K562 (cell line): ENCODE measurements at regions not wholly inside any gene's neighbourhood (a gene's known extent, or its start where the extent isn't known, plus 50 kb on each side); places are given as distances from the start of the nearest gene placed in this dataset.

Experiments
- ATAC-seq: fragments of 200-7000 bp; cut with Tn5 transposase; 3 replicates; pipeline ENCODE4 v1.9.1; 2020; ENCODE audit warnings: moderate library complexity
- BruUV-seq: library from RNA; stranded (reverse); fragments of 400-500 nt; replicated peaks from 2 replicates; lab custom pipeline; 2021; lab: Mats Ljungman, UMichigan
- CTCF ChIA-PET: fragments of 300-600 bp; formaldehyde crosslinking; extraction: SDS; loops from one replicate; lab custom pipeline; 2021; ENCODE audit warnings: low intra/inter-chr PET ratio; lab: Yijun Ruan, JAX
- POLR2A ChIA-PET: fragments of 300-600, 350-650 bp; sonication (Branson Sonifier 250); formaldehyde crosslinking; extraction: SDS; loops from one replicate; lab custom pipeline; 2021; ENCODE audit warnings: antibody characterized with exemption, inconsistent platforms; lab: Yijun Ruan, JAX
- DNase-seq, 4 experiments: peaks; one replicate each; pipeline versions ENCODE4 v3.0.0 to v3.0.0-alpha.2; 2011 to 2018; ENCODE audit warnings: low spot score in 3 of 4, mixed read lengths in 3 of 4; ENCODE audit errors: extremely low read depth in 1 of 4
- FAIRE-seq: peaks from 2 replicates; lab custom pipeline; 2011; peaks lifted over from hg19 to GRCh38; lab: Jason Lieb, UNC
- H2AFZ ChIP-seq: 2 replicates; pipeline ENCODE4 v1.6.0; 2011; ENCODE audit warnings: low read depth, low read length, control low read depth, inconsistent platforms
- H3K27ac ChIP-seq: fragments of 200-600 bp; 3 replicates; pipeline ENCODE4 v1.8.0; 2011; ENCODE audit warnings: low read depth, mild to moderate bottlenecking, control low read depth, inconsistent platforms, low read length, moderate library complexity, mixed read lengths; ENCODE audit errors: extremely low read depth
- H3K27me3 ChIP-seq, 2 experiments: fragments of 300-600 bp in 1 of 2; 2 replicates in 1 of 2; 3 replicates in 1 of 2; pipeline versions ENCODE4 v1.6.0 to v1.8.0; 2011; ENCODE audit warnings: inconsistent platforms in 2 of 2, low read length in 2 of 2, mild to moderate bottlenecking in 1 of 2, mixed read lengths in 1 of 2, moderate library complexity in 1 of 2; ENCODE audit not compliant: control insufficient read depth in 2 of 2, insufficient read depth in 2 of 2
- H3K36me3 ChIP-seq: fragments of 300-600 bp; 3 replicates; pipeline ENCODE4 v1.8.0; 2011; ENCODE audit warnings: mild to moderate bottlenecking, low read length, inconsistent platforms; ENCODE audit not compliant: control insufficient read depth, insufficient read depth
- H3K4me1 ChIP-seq, 2 experiments: fragments of 200-600 bp in 1 of 2; replicated peaks in 1 of 2; 2 replicates in 1 of 2; 3 replicates in 1 of 2; pipeline versions ENCODE4 v1.5.1 to v1.8.0; 2011; ENCODE audit warnings: inconsistent platforms in 2 of 2, low read length in 2 of 2, mild to moderate bottlenecking in 1 of 2, mixed read lengths in 1 of 2, moderate library complexity in 1 of 2; ENCODE audit not compliant: control insufficient read depth in 2 of 2, insufficient read depth in 2 of 2
- H3K4me2 ChIP-seq: 2 replicates; pipeline ENCODE4 v1.6.1; 2011; ENCODE audit warnings: low read length, control low read depth, inconsistent platforms, mixed read lengths; ENCODE audit not compliant: insufficient read depth
- H3K4me3 ChIP-seq: fragments of 200-600 bp; sonication (generic), shearing (Covaris generic); 2 replicates; pipeline ENCODE4 v1.5.1; 2016; ENCODE audit warnings: control low read depth, inconsistent platforms
- H3K79me2 ChIP-seq: fragments of 200-600 bp; 3 replicates; pipeline ENCODE4 v1.8.0; 2011; ENCODE audit warnings: low read length, inconsistent platforms; ENCODE audit not compliant: control insufficient read depth, insufficient read depth
- H3K9ac ChIP-seq, 2 experiments: 2 replicates each; pipeline versions ENCODE4 v1.6.0 to v1.6.1; 2011; ENCODE audit warnings: low read depth in 2 of 2, low read length in 2 of 2, control low read depth in 1 of 2, inconsistent platforms in 1 of 2, mild to moderate bottlenecking in 1 of 2, mixed read lengths in 1 of 2; ENCODE audit not compliant: insufficient read depth in 1 of 2
- H3K9me1 ChIP-seq: one replicate; pipeline ENCODE4 v1.6.0; 2011; ENCODE audit warnings: inconsistent platforms, mild to moderate bottlenecking, low read length, moderate library complexity; ENCODE audit not compliant: control insufficient read depth, insufficient read depth
- H3K9me3 ChIP-seq: replicated peaks from 2 replicates; pipeline ENCODE4 v1.5.1; 2011; ENCODE audit warnings: low read depth, low read length, inconsistent platforms; ENCODE audit not compliant: control insufficient read depth, insufficient read depth
- H4K20me1 ChIP-seq: replicated peaks from 2 replicates; pipeline ENCODE4 v1.6.1; 2011; ENCODE audit warnings: low read length, inconsistent platforms, mixed read lengths; ENCODE audit not compliant: control insufficient read depth, insufficient read depth
- BRCA1 ChIP-seq, 2 experiments: fragments of 450-650 bp in 1 of 2; sonication (generic) in 1 of 2; formaldehyde crosslinking in 1 of 2; IDR thresholded peaks; 2 replicates each; pipeline versions ENCODE4 v1.5.0 to v1.6.1; 2017 to 2020; ENCODE audit warnings: mild to moderate bottlenecking in 1 of 2, missing genetic modification reagents in 1 of 2
- CBX2 ChIP-seq: fragments of 200-600 bp; sonication (generic); IDR thresholded peaks from one replicate; pipeline ENCODE4 v1.6.1; 2012; ENCODE audit warnings: mild to moderate bottlenecking, low read length, inconsistent platforms; ENCODE audit not compliant: insufficient read depth, poor library complexity, severe bottlenecking
- ELF2 ChIP-seq: fragments of 250-450 bp; sonication (Bioruptor Pico); IDR thresholded peaks from 2 replicates; pipeline ENCODE4 v1.5.0; 2021; ENCODE audit warnings: mild to moderate bottlenecking
- HDAC1 ChIP-seq, 2 experiments: fragments of 450-650 bp; IDR thresholded peaks; 2 replicates each; pipeline ENCODE4 v1.6.1; 2016 to 2017; ENCODE audit warnings: inconsistent platforms in 1 of 2, mild to moderate bottlenecking in 1 of 2, moderate library complexity in 1 of 2
- MAFK ChIP-seq: IDR thresholded peaks from 2 replicates; pipeline ENCODE4 v1.6.1; 2011; ENCODE audit warnings: low read length, improper control_type of control experiment
- MED1 ChIP-seq: sonication (generic); formaldehyde crosslinking; IDR thresholded peaks from 2 replicates; pipeline ENCODE4 v1.8.1; 2023; ENCODE audit warnings: missing genetic modification reagents, borderline replicate concordance
- XRCC5 ChIP-seq: fragments of 200-400 bp; formaldehyde crosslinking; IDR thresholded peaks from 2 replicates; pipeline ENCODE4 v1.6.1; 2017; ENCODE audit warnings: low read depth, mild to moderate bottlenecking, low read length
- WGBS: fragments of 100-300 bp; shearing (Covaris generic); methylation state at CpG from one replicate; pipeline ENCODE4 v1.1.6; 2016; ENCODE audit warnings: low coverage, mixed read lengths; ENCODE audit not compliant: insufficient coverage; ENCODE audit errors: missing lambda C conversion rate; 5-methylcytosine and 5-hydroxymethylcytosine counted together
- in situ Hi-C: fragments of 300-500 bp; cut with MboI; formaldehyde crosslinking; loops from 4 replicates; pipeline ENCODE4 v1.15.0; 2018; ENCODE audit warnings: inconsistent platforms, mixed read lengths
- intact Hi-C: fragments of 100-400 bp; cut with micrococcal nuclease; formaldehyde crosslinking; loops from 2 replicates; pipeline ENCODE4 v1.14.2; 2022
- TF ChIP-seq, protein P1 (sequence below), 2 experiments: fragments of 200-800 bp in 1 of 2; sonication (Bioruptor generic) in 1 of 2; sonication (generic) in 1 of 2; formaldehyde crosslinking in 1 of 2; IDR thresholded peaks in 1 of 2; conservative IDR thresholded peaks in 1 of 2; 2 replicates each; pipeline versions ENCODE4 v1.5.0 to v1.6.1; 2016 to 2020; ENCODE audit warnings: missing compliant biosample characterization in 1 of 2, missing genetic modification characterization in 1 of 2, missing genetic modification reagents in 1 of 2

DNA sequence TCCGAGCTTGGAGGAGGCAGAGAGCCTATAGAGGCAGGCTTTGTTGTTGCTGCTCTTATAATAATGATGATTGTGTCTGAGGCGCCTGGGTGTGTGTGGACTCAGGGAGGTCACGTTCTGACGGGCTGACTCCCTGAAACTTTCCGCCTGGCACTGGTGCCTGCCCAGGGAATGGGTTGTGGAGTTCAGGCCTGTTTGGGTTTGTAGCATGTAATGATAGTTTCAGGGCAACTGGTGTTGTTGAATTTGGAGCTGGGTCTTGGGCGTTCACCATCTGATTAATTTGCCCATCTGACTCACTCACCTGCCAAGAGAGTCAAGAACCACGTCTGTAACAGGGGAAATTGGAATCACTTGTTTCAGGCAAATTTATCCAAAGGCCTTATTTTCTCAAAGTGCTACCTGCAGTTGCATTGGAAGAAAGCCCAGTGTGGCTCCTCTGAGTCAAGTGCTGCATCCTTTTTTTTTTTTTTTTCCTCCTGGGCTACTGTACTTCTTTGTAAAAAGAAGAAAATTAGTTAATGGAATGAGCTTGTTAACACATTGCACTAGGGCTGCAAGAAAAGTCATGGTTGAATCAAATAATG lies 386.5 kb downstream of the GADD45G start:
- POLR2A ChIA-PET: no interaction called here
- 0% methylated on average over 7 of the region's 7 CpGs for WGBS

DNA sequence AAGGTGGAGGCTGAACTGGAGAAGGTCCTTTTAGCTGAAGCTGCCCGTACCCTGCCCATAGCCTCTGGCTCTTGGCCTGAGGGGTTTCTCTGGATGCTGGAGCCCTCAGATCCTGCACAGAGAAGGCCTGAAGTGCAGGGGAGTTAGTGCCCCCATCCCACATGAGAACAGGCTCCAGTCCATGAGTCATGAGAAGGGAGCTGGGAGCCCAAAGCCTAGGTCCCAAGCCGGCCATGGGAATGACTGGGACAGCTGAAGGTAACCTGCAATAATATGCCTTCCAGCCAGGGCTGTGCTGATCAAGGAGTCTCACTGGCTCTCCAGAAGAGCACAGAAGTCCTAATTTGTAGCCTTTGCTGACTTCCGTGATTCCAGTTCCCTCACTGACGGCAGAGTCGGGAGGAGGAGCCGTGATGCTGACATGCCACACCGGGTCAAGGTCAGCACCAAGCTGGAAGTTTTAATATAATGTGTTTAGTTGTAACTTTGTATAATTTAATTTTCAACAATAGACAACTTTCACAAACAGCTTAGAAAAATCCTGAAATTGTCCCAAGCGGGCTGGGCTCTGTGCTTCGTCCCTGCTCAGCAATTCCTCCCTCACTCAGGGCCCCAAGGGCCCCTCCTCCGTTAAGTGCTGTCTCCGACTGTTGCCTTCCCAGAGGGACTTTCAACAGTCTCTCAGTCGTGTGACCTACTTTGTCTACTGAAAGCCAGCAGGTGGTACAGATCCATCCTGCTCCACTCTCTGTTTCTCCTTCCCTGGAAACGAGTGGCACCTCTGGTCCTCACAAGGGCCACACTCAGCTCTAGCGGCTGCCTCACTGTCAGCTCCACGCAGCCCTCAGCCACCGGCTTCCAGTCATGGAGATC lies 387.8 kb downstream of the GADD45G start:
- H3K36me3 ChIP-seq: no peaks in the 10 kb centered on the region
- no peaks in the 10 kb centered on the region for H3K9me1 ChIP-seq
- H3K79me2 ChIP-seq: no peaks in the 10 kb centered on the region
- no peaks in the 10 kb centered on the region for H3K4me1 ChIP-seq
- no peak overlapping the region for H3K4me3 ChIP-seq
- peaks cover 0 to 17% of the 10 kb centered on the region in 2 experiments; a peak in 1 of 5 replicates for H3K27me3 ChIP-seq
- no peak overlapping the region for H3K27ac ChIP-seq
- no peak overlapping the region for H3K9ac ChIP-seq
- 0% methylated on average over 11 of the region's 16 CpGs for WGBS
- no peak for ATAC-seq
- POLR2A ChIA-PET: no interaction called here
- no peak overlapping the region for H3K4me2 ChIP-seq
- H2AFZ ChIP-seq: no peak overlapping the region
- FAIRE-seq: no peak
- CTCF ChIA-PET: no interaction called here
- intact Hi-C loops: no loop called here
- DNase-seq: no peak
- BruUV-seq: no TSS peak
- no peaks in the 10 kb centered on the region for H3K9me3 ChIP-seq
- in situ Hi-C loops: no loop called here
- peaks cover 3% of the 10 kb centered on the region; the same call in 1 of the 2 replicates for H4K20me1 ChIP-seq
- TF ChIP-seq, protein P1, sequence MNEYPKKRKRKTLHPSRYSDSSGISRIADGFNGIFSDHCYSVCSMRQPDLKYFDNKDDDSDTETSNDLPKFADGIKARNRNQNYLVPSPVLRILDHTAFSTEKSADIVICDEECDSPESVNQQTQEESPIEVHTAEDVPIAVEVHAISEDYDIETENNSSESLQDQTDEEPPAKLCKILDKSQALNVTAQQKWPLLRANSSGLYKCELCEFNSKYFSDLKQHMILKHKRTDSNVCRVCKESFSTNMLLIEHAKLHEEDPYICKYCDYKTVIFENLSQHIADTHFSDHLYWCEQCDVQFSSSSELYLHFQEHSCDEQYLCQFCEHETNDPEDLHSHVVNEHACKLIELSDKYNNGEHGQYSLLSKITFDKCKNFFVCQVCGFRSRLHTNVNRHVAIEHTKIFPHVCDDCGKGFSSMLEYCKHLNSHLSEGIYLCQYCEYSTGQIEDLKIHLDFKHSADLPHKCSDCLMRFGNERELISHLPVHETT (CRISPR knock-in tag; conservative IDR thresholded peaks at IDR 0.05 in 1 of 2, IDR thresholded peaks at IDR 0.05 in 1 of 2): no peak
- no peak for TF ChIP-seq CBX2
- TF ChIP-seq HDAC1 (IDR thresholded peaks at IDR 0.05): no peak
- TF ChIP-seq MED1: no peak
- TF ChIP-seq BRCA1 (IDR thresholded peaks at IDR 0.05): no peak
- TF ChIP-seq BRCA1 (CRISPR knock-in tag; IDR thresholded peaks at IDR 0.05): no peak
- TF ChIP-seq ELF2 (CRISPR knock-in tag): no peak
- TF ChIP-seq XRCC5: no peak

More for the DNA sequence above, 386.5 kb downstream of the GADD45G start:
- in situ Hi-C loops: no loop called here
- H3K79me2 ChIP-seq: no peaks in the 10 kb centered on the region
- ATAC-seq: no peak
- DNase-seq: no peak
- FAIRE-seq: no peak
- no peaks in the 10 kb centered on the region for H3K9me3 ChIP-seq
- H3K9ac ChIP-seq: no peak overlapping the region
- no TSS peak for BruUV-seq
- intact Hi-C loops: no loop called here
- H3K9me1 ChIP-seq: no peaks in the 10 kb centered on the region
- no peak overlapping the region for H3K4me2 ChIP-seq
- H3K27me3 ChIP-seq: peaks cover 0 to 17% of the 10 kb centered on the region in 2 experiments; a peak in 1 of 5 replicates
- no peak overlapping the region for H3K27ac ChIP-seq
- no peak overlapping the region for H3K4me3 ChIP-seq
- peaks cover under 1% of the 10 kb centered on the region; the same call in 1 of the 2 replicates for H4K20me1 ChIP-seq
- no peak for TF ChIP-seq MAFK
- no peak overlapping the region for H2AFZ ChIP-seq
- CTCF ChIA-PET: no interaction called here
- H3K4me1 ChIP-seq: no peaks in the 10 kb centered on the region
- H3K36me3 ChIP-seq: no peaks in the 10 kb centered on the region
